Ishikawa (cell line): ENCODE measurements at regions not wholly inside any gene's neighbourhood (a gene's known extent, or its start where the extent isn't known, plus 50 kb on each side); places are given as distances from the start of the nearest gene placed in this dataset.

Source experiments
- CEBPB ChIP-seq: IDR thresholded peaks from 2 replicates; pipeline ENCODE4 v1.6.1; 2012
- CREB1 ChIP-seq: IDR thresholded peaks from 2 replicates; pipeline ENCODE4 v1.6.1; 2012; ENCODE audit warnings: low read depth
- EGR1 ChIP-seq: IDR thresholded peaks from 2 replicates; pipeline ENCODE4 v1.6.1; 2012
- EP300 ChIP-seq: IDR thresholded peaks from 2 replicates; pipeline ENCODE4 v1.6.1; 2012; ENCODE audit warnings: borderline replicate concordance
- FOXM1 ChIP-seq: IDR thresholded peaks from 2 replicates; pipeline ENCODE4 v1.6.1; 2012; ENCODE audit warnings: low read depth, borderline replicate concordance
- NFIC ChIP-seq: IDR thresholded peaks from 2 replicates; pipeline ENCODE4 v1.6.1; 2012
- RAD21 ChIP-seq: IDR thresholded peaks from 2 replicates; pipeline ENCODE4 v1.6.1; 2012; ENCODE audit warnings: low read depth
- REST ChIP-seq: IDR thresholded peaks from 2 replicates; pipeline ENCODE4 v1.6.1; 2012; ENCODE audit warnings: low read depth, mild to moderate bottlenecking
- TAF1 ChIP-seq: IDR thresholded peaks from 2 replicates; pipeline ENCODE4 v1.6.1; 2012; ENCODE audit warnings: low read depth, mild to moderate bottlenecking
- TCF12 ChIP-seq: IDR thresholded peaks from 2 replicates; pipeline ENCODE4 v1.6.1; 2012; ENCODE audit warnings: low read depth
- TEAD4 ChIP-seq: IDR thresholded peaks from 2 replicates; pipeline ENCODE4 v1.6.1; 2012
- YY1 ChIP-seq: IDR thresholded peaks from 2 replicates; pipeline ENCODE4 v1.6.1; 2012; ENCODE audit warnings: low read depth
- ZBTB7A ChIP-seq: IDR thresholded peaks from 2 replicates; pipeline ENCODE4 v1.6.1; 2012; ENCODE audit warnings: low read depth
- TF ChIP-seq, protein P1 (sequence below): IDR thresholded peaks from 2 replicates; pipeline ENCODE4 v1.6.1; 2012
- TF ChIP-seq, protein P2 (sequence below): IDR thresholded peaks from 2 replicates; pipeline ENCODE4 v1.6.1; 2012

GRCh38 chr6:142011156-142011555, 121.6 kb upstream of the GJE1 start:
- TF ChIP-seq EP300 (no peak), EGR1 (no peak), TCF12 (no peak), FOXM1 (no peak), RAD21 (no peak), TEAD4 (no peak), CREB1 (no peak), REST (no peak), NFIC (no peak), ZBTB7A (no peak), YY1 (no peak), TAF1 (no peak), CEBPB (no peak)
- TF ChIP-seq, protein P1, sequence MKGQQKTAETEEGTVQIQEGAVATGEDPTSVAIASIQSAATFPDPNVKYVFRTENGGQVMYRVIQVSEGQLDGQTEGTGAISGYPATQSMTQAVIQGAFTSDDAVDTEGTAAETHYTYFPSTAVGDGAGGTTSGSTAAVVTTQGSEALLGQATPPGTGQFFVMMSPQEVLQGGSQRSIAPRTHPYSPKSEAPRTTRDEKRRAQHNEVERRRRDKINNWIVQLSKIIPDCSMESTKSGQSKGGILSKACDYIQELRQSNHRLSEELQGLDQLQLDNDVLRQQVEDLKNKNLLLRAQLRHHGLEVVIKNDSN = no peak
- TF ChIP-seq, protein P2, sequence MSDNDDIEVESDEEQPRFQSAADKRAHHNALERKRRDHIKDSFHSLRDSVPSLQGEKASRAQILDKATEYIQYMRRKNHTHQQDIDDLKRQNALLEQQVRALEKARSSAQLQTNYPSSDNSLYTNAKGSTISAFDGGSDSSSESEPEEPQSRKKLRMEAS = no peak

- TF ChIP-seq CREB1 (no peak), TEAD4 (no peak), YY1 (no peak), EP300 (no peak), TCF12 (no peak), EGR1 (no peak), FOXM1 (no peak), TAF1 (no peak), CEBPB (no peak), NFIC (no peak), REST (no peak), RAD21 (no peak), ZBTB7A (no peak)
- TF ChIP-seq, protein P1 = no peak
- TF ChIP-seq, protein P2 = no peak
Observed at GRCh38 chr6:142009647-142010046, 123.1 kb upstream of the GJE1 start.

DNA sequence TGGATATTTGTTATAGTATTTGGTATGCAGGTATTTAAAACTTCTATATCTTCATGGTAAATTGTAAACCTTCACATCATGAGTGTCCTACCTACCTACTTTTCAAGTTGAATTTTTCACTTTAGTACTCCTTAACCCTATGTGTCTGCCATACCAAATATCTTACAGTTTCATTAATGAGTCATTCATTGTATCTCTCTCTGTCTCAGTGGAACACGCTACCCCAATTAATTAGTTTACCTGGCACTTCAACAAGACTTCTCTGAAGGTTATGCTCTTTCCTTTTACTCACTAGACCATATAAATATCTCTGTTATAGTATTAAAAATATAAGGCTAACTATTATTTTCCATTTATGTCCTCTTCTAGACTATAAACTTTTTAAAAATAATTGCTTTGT, 123.9 kb upstream of the GJE1 start:
- TF ChIP-seq CREB1 (no peak), TCF12 (no peak), TAF1 (no peak), REST (no peak), EP300 (no peak), FOXM1 (no peak), RAD21 (no peak), CEBPB (no peak)
- TF ChIP-seq, protein P2 = no peak

- TF ChIP-seq TAF1 (no peak), CREB1 (no peak), TEAD4 (no peak), RAD21 (no peak), CEBPB (no peak), EGR1 (no peak), REST (no peak), EP300 (no peak), ZBTB7A (no peak), TCF12 (no peak), FOXM1 (no peak), NFIC (no peak), YY1 (no peak)
- TF ChIP-seq, protein P2 = no peak
- TF ChIP-seq, protein P1 = no peak
Observed at GRCh38 chr6:142008016-142008735, 124.5 kb upstream of the GJE1 start.
